ACHN (cell line): ENCODE measurements at regions not wholly inside any gene's neighbourhood (a gene's known extent, or its start where the extent isn't known, plus 50 kb on each side); places are given as distances from the start of the nearest gene placed in this dataset.
A peak's percentile ranks its signal among the peaks of the same experiment; 100 is the strongest.

Experiments
- DNase-seq: peaks from one replicate; pipeline ENCODE4 v3.0.0-alpha.2; 2015
- in situ Hi-C: cut with HindIII; loops from 2 replicates; pipeline ENCODE4 v1.10.0; 2017; ENCODE audit warnings: low sequenced_read_pairs, low pct_ligation_motif_present, low pct_unique_long_range_greater_than_20kb

DNA sequence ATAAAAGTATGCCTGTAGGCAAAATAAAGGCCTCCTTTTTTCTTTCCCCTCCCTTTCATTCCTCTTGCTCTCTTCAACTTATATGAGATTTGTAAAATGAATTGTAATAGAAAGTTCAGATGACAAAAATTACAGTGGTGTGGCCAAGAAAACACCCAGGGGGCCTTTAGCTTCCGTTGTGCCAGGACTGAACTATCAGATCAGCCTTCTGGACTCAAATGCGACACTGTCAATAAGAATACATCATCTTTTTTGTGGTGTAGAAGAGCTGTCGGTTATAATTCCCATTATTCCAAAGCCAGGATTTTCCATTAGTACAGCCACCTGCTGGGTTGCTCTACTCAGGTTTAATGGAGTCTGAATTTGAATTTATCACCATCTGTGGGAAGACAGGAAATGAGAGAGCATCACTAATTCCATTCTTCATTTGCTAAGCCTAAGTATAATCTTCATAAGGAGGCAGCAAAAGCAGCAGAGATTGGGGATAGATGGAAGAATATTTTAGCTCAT lies 443.4 kb downstream of the ANXA1 start:
- DNase-seq = no peak
- in situ Hi-C loops = no loop called here

DNA sequence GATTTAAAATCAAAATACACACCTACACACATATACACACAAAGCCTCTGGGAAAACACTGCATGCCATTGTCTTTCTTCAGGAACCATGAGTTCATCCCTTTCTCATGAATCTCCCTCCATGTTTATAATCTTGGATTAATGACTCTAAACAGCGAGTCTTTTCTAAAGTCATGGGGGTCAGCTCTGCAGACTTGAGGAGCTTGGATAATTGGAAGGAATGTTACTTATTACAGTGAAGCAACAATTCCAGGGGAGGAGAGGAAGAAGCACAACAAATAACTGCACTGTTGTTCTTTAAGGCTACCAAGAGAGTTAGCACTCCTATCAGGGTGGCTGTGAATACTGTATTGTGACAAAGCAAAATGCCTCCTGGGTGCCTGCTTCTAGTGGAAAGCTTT lies 444.7 kb downstream of the ANXA1 start:
- in situ Hi-C loops = no loop called here
- no peak for DNase-seq

DNA sequence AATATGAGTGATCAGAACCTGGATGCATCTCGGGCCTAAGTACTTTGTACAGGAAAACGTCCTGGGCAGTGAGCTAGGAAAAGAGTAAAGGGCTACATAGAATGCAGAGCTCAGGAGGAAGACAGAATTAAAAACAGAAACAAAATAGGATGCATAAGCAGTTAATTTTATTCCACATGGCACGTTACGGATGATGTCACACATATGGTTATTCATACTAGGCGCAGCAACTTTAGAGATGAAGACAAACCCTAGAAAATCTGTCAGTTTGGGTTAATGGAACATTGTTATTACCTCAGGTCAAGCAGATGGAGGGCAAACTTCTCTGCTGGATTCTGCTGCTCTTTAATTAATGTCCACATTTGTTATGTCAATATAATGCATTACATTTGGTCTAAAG lies 445.4 kb downstream of the ANXA1 start:
- in situ Hi-C loops = no loop called here
- DNase-seq = no peak

DNA sequence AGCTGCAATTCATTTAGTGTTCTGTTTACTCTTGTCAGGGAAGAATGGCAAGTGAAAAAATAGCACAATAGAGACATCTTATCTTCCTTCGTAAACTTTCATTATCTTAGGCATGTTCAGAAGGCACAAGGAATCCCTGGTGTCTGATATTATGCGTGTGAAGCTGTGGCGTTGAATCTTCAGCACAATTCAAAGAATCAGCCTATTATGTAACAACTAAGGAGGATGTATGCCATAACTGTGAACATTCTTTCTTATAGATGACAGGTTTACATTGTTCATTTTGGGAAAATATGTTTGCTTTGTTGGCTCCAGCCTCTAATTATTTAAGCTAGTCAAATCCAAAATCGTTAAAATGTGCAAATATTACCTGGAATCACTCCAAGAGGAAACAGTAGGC lies 446.1 kb downstream of the ANXA1 start:
- in situ Hi-C loops = no loop called here
- no peak for DNase-seq

DNA sequence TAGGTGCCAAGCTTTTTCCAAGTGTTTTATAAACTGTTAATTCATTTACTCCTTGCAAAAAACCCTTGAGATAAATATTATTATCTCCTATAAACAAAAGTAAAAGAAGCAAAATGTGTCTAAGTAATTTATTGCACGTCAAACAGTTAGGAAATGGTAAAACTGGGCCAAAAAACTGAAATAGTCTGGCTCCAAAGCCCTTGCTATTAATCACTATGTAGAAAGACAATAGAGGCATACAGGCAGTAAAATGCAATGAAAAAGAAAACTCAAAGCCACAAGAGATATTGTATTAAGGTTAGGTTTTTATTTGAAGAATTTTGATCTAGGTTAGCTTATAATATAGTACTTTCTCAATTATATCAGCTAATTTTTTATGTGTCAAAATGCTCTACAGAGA lies 457.7 kb downstream of the ANXA1 start:
- in situ Hi-C loops = no loop called here
- no peak for DNase-seq

DNA sequence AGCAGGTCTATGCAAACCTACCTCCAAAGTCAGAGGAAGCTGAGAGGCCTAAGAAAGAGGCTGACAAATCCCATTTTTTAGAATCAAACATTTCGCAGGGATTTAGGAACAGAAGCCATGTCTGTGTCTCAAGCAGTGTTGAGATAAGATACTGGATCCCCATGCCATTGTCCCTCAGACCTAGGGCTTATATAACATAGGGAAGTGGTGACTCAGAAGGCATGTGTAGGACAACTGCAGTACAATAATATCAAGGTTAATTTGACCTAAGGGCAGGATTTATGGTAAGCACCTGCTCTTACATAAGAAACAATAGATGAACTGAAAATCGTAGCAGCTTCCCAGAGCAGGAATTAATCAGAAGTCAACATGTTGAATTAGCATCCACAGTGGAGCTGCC lies 459.4 kb downstream of the ANXA1 start:
- in situ Hi-C loops = no loop called here
- no peak for DNase-seq

DNA sequence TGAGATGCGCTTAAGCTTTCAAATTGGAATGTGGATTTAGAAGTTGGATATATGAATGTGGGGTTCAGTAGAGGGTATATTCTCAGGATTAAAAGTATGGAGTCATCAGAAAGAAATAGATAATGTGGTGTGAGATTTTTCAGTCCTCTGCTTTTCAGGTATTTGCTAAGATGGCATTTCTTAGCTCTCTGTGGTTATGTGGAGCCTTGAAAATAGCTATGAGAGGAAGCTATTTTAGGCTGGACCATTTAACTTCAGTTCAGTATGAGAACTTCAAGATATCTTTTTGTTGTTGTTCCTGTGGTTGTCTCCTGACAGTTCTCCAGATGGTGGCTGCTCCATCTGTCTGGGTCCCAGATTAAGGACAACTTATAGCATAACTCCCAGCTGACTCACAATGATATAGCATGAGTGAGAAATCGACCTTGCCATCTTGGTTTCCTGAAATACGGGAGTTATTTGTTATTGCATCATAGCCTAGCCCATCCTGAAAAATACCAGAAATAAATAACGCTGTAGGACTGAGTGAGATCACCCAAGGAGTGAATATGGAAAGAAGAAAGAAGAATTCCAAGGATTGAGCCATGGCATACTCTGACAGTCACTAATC lies 461.5 kb downstream of the ANXA1 start:
- in situ Hi-C loops = no loop called here
- no peak for DNase-seq

DNA sequence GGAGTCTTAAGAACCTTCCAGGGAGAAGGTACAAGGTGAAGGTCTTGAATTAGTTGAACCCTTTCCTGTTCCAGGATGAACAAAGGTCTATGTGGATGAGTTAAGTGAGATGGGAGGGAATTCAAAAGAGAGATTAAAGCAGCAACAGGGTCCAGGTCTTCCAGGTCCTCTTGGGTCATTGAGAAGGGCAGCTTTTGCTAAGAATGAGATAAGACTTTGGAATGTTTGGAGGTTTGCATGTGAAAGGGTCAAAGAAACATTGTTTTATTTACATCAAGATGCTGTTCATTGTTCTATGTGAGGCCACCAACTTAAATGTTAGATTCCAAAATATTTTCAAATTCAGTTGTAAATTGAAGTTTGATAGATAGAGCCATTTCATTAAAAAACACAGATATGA lies 463.9 kb downstream of the ANXA1 start:
- DNase-seq = no peak
- in situ Hi-C loops = no loop called here

DNA sequence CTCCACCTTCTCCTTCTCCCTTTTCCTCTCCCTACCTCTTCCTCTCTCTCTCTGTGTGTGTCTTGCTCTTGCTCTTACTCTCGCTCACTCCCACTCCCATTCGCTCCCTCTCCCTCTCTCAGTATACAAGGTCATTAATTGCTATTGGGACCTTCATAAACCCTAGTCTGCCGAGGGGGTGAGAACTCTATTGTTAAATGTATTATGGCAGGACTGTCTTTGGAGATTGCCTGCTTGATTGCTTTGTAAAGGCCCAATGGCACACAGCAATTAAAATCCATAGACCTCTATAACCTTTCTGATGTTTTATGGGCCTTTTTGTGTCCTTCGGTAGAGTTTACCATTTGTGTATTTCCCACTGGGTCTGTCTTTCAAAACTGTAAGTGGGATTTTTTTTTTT lies 465.9 kb downstream of the ANXA1 start:
- no peak for DNase-seq
- in situ Hi-C loops = no loop called here

DNA sequence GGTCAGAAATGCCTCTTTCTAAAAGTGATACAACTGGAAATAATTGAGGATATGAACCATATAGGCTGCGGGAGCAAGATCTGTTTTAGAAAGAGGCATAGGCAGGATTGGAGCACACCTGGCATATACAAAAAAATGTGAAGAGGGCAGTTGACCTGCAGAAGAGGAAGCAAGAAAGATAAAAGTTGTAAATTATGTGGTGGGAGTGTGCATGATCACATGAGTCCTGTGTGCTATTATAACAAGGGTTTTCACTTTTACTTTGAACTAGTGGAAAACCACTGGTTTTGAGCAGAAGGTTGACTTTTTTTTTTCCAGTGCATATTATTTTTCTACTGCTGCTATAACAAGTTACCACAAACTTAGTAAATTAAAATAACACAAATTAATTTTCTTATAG lies 489.3 kb downstream of the ANXA1 start:
- no peak for DNase-seq
- in situ Hi-C loops = no loop called here

DNA sequence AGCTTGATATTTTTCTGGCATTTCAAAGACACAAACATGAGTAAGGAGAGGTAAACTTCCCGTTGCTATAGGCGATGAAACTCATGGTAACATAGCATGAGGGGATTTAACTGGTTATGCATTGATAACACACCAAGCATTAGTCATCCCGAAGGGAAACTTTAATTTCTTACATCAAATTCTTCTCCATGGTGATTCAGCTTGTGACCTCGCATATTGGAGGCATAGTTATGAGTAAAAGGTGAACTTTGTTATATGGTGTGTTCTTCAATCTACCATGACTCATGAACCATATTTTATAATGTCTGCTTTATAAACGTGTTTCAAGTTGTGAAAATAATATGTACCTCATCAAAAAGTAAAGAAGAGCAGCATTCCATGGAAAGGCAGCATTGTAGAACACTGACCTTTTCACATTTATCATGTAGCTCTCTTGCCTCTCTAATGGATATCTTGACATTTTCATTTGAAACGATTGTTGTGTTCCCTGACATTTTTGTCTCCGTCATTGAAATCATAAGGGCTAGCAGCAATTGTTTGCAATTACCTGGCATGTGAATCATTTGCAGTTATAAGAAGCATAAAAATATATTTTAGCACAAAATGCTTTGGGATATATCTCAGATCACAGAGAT lies 491.8 kb downstream of the ANXA1 start:
- peak; percentile 69 for DNase-seq
- in situ Hi-C loops = no loop called here

DNA sequence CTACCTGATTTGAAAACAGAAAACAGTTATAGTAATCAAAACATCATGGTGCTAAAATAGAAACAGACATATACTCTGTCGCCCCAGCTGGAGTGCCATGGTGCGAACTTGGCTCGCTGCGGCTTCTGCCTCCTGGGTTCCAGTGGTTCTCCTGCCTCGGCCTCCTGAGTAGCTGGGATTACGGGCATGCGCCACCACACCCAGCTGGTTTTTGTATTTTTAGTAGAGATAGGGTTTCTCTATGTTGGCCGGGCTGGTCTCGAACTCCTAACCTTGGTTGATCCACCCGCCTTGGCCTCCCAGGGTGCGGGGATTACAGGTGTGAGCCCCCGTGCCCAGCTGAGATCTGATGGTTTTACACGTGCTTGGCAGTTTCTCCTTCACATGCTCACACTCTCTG lies 495.9 kb downstream of the ANXA1 start:
- in situ Hi-C loops = no loop called here
- DNase-seq = no peak

DNA sequence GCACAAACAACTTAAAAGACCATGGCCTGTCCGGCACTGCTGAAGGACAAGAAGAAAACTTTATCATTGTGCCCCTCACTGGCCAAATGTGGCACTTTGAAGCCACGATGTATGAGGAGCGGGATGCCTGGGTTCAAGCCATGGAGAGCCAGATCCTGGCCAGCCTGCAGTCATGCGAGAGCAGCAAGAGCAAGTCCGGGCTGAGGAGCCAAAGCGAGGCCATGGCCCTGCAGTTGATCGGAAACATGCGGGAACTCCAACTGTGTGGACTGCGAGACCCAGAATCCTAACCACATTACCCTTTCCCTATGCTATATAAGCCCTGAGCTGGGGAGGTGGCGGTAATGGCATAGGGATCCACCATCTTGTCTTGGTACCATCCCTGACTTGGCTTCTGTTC lies 497.9 kb downstream of the ANXA1 start:
- DNase-seq = no peak

DNA sequence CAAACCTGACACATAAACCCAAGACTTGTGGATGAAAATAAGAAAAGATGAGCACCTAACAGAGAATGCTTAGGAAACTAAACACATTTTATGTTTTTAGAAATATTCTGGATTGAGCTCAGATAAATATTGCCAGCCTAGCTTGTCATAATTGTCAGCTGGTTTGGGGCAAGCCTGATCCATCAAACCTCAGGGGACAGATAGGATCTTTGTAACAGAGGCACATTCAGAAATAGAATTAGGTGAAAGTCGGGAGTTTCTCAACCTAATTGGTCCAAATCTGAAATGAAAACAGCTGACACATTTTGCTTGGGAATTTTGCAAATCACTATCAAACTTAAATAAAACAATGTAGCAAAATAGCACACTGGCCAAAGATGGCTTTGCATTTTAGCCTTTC lies 503.7 kb downstream of the ANXA1 start:
- in situ Hi-C loops = no loop called here
- no peak for DNase-seq

More for the DNA sequence above, 497.9 kb downstream of the ANXA1 start:
- in situ Hi-C loops = no loop called here

DNA sequence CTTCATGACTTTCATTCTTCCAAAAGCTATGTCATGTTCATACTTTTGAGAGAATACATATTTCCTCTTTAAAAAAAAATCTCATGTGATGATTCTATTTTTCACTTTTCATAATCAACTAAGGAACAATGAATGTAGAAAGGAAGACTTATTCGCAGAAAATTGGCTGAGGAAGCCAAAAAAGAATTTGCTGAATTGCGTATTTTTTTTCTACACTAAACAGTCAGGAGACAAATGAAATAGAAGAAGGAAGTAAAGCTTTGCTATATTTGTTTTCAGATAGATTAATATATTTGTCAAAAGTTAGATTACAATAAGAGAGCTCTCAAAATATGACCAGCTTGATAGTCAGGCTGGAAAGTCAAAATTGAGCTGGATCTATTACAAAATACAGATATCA lies 504.2 kb downstream of the ANXA1 start:
- DNase-seq = no peak
- in situ Hi-C loops = no loop called here

DNA sequence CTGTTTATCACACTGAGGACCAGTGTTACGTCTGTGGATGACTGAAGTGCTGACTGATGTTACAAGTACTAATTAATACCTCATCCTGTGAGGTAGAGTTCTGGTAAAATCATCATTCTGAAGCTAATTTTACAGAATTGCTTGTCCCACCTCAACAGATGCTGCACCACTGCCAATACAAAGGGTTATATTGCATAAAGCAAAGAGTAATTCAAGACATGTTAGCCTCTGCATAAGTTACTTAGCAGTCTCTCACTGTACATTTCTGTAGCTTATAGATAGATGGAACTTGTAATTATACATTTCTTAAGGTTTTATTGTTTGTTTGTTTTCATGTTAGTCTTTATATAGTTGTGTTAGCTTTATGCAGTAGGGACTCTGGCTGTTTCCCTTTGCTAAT lies 513.6 kb downstream of the ANXA1 start:
- in situ Hi-C loops = no loop called here
- DNase-seq = no peak

DNA sequence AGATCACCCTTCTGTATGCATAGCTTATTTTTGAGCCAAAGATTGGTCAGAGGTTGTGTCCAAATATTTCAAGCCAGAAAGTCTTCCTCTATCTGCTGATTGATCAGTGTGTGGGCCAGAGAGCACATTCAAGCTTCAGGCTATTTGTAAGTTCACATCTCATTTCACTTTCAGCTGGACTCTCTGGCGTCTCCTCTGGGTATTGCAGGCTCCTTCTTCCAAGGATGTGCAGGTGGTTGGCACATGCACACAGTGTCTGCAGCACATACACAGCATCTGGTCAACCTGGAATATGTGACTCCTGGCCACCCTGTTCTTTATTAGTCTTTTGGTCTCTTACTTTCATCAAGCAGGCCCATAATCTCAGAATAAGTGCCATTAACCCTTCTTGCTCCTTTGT lies 516.1 kb downstream of the ANXA1 start:
- in situ Hi-C loops = no loop called here
- no peak for DNase-seq

DNA sequence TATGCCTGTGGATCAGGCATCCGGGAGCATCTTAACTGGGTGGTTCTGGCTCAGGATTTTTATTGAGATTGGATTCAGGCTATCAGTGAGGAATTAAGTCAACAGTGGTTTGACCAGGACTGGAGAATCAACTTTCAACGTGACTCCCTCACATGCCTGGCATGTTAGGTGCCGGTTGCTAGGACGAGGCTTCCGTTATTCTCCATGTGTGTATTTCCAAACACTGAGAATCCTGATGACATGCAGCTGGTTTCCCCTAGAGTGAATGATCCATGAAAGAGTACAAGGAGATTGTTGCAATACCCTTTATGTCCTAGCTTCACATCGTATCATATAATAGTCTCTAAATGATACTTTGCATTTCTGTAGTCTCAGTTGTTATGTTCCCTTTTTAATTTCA lies 529.2 kb downstream of the ANXA1 start:
- no peak for DNase-seq
- in situ Hi-C loops = no loop called here

DNA sequence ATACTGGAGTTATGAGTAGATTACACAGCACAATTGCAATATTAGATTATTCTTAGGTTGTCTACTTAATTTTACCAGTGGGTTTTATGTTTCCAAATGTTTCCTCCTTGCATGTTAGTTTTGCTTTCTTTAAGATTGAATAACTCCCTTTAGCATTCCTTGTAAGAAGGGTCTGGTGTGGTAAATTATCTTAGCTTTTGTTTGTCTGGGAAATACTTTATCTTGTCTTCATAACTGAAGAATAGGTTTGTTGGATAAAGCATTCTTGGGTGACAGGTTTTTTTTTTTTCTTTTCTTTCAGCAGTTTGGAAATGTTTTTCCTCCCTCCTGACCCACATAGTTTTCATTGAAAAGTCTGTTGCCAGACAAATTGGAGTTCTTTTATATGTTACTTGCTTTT lies 531.1 kb downstream of the ANXA1 start:
- DNase-seq = no peak
- in situ Hi-C loops = no loop called here

DNA sequence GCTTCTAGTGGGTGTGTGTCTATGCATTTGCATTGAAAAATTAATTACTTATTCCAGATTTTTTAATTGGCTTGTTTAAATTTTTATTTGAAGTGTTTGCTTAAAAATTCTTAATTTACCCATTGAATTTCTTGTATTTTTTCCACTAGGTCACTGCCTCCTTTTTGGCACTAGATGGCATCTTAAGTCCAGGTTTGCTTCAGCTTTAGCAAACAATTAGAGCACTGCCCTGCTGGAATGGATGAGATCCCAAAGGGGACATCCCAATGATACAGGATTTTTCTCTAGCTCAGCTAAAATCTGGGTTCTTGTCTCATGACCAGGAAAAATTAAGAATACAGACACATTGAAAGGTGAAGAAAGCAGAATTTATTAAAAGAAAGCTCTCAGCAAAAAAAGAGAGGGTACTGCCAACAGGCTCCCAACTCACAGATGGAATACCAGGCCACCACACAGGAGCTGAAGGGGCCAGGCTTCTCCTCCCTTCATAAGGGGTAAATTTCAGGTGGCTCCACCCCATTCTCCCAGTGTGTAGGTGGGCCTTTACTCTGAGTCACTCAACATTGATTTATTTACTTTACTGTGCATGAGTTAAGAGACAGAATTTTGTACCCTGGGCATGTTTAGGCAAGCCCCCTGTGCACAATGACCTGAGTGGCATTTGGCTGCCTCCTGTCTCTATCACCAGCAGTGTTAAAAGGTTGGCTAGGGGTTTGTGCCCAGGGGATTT lies 532.4 kb downstream of the ANXA1 start:
- peak; percentile 62 for DNase-seq
- in situ Hi-C loops = no loop called here
